Right lung (tissue), 2 donors: ENCODE measurements at regions not wholly inside any gene's neighbourhood (a gene's known extent, or its start where the extent isn't known, plus 50 kb on each side); places are given as distances from the start of the nearest gene placed in this dataset.
"Not testable (repeated sequence)": the region's sequence is repeated elsewhere in the genome, so short reads cannot be mapped to it uniquely, and the experiment has no call there.

Experiments
- DNase-seq, 2 donors: peaks; one replicate each; pipeline ENCODE4 v3.0.0-alpha.2; 2013

DNA sequence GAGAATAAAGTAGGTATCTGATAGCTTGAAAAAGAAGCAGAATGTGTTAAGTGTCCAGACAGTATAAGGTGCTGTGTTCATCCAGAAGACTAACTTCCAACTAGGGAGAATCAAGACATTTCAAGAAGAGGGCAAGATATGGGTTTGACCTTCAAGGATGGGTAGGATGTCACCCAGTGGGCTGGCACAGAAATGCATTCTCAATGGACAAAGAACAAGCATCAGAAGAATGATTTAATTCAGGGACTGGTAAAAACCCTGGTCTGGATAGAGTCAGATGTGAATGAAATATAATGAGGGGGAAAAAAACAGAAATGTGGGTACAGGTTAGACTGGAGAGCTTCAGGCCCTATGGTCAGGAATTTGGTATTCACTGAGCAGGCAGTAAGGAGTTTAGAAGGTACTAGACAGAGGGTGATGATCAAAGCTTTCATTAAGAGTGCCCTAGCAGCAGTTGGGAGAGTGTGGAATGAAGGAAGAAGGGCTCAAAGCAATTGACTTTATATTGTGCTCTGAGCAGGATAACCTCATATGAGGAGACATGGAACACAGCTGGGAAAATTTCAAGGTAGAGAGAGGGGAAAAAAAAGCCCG lies 180.7 kb upstream of the ANK3 start:
- no peak for DNase-seq

DNA sequence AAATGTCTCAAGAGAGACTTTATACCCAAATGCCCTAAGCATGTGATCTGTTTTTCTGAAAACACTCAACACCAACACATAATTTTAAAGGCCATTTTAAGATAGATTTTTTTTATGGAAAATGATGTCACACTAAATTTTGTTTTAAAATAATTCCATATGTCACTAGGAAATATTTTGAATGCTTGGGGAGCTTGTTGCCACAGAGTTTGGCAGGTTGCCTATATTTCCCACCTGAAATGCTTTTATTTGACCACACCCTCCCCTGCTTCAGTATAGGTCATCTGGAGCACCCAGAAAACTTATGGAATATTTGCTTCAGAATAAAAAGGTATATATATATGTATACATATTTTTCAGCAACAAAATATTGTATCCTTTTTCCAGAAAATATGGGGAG lies 180.0 kb upstream of the ANK3 start:
- no peak for DNase-seq

DNA sequence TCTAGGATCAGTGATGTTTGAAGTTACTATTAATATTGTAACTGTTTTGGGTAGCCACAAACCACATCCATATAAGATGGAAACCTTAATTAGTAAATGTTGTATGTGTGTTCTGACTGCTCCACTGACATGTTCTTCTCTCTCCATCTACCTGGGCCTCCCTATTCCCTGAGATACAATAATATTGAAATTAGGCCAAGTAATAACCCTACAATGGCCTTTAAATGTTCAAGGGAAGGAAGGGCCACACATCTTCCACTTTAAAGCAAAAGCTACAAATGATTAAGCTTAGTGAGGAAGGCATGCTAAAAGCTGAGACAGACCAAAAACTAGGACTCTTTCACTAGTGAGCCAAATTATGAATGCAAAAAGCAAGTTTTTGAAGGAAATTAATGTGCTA lies 176.4 kb upstream of the ANK3 start:
- no peak for DNase-seq

DNA sequence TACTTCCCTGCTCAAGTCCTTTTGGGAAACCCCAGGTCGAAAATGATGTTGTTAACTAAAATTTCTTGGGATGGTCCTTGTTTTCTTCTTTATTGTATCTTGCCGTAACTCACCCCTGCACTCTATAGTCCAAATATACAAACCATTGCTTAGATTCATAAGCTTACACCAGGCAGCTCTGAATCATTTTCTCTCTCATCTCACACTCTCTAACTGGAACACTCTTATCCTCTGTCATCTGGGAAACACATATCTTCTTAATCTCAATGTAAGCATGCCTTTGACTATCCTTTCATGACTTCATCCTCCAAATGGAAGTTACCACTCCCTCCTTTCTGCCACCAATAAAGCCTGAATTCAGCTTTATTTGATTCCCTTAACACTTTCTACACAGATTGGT lies 175.8 kb upstream of the ANK3 start:
- DNase-seq: no peak

DNA sequence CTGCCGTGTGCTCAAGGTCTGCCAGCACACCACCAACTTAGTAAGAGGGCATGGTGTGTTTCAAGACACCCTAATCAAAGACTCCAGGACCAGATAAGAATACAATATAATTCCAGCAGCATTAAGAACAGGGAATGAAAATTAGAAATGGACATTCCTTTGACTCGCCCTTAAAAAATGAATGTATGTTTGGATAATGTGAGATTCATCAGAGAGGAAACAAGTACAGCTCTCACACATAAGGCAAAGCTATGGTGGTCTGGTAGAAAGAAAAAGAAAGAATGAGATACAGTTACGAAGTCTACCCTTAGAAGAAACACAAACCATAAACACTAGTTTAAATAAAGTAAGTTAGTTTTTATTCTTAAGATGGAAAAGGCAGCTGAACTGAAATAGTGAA lies 174.8 kb upstream of the ANK3 start:
- DNase-seq: no peak

DNA sequence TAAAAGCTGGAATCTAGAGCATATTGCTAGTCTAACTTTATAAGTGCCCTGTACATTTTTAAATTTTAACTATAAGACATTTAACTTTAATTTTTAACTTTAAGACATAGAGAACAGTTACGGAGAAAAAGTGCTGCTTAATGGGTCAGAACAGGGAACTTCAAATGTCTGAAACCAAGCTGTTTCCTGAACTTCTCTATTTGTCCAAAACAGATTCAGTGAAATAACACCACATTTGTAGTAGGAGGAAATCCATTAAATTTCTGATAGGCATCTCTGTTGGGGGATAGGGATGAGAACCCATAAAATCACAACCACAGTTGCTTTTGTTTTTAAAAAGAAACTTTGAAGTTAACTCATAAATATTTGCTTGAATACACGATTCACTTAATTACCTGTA lies 170.8 kb upstream of the ANK3 start:
- no peak for DNase-seq

DNA sequence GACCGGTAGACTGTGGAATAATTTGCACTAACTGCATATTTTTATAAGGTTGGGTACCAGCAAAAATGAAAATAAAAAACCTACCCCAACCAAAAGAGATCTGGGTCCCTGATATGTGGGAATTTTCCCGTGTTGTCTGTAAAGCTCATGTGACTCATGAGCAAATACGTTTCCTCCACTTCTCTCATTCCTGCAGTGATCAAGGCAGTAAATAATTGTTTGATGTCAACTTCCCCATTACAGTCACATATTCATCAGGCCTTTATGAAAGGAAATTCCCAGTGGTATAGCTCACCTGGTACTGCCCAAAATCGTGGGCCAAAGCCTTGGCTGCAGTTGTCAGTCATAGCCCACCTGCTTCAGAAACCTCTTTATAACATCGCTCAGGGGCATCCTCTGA lies 166.0 kb upstream of the ANK3 start:
- DNase-seq: no peak

DNA sequence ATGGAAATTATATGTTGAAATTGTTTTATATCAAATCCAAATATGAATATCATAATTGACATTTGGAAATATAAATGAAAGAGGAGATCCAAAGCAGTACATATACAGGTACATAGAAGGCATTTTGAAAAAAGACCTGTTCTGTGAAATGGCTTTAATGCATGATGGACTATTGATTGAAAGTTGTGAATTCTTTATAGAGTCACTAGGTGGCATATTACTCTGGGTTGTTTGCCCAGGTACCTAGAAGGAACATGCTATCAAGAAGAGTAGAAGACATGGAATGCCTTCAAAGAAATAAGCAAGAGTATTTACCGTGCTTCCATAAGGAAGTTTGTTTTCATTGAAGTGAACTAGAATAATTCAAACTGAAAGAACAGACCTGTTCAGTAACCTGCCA lies 160.0 kb upstream of the ANK3 start:
- DNase-seq: no peak

DNA sequence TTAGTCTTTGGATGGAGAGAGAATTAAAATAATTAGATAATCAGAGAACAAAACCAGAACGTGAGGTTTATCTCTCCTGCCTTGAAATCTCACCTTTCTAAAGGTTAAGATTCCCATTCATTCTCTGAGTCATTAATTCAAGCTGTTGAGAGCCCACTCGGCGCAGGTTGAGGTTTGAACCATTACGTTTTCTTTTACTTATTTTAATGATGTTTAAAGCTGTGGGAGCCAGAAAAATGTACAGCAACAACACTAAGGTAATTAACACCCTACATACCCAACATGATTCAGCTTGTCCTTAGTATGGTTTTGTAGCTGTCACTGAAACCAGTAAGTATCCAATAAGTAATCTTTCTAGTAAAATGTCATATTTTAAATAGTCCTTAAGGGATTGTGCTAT lies 153.0 kb upstream of the ANK3 start:
- DNase-seq: no peak

DNA sequence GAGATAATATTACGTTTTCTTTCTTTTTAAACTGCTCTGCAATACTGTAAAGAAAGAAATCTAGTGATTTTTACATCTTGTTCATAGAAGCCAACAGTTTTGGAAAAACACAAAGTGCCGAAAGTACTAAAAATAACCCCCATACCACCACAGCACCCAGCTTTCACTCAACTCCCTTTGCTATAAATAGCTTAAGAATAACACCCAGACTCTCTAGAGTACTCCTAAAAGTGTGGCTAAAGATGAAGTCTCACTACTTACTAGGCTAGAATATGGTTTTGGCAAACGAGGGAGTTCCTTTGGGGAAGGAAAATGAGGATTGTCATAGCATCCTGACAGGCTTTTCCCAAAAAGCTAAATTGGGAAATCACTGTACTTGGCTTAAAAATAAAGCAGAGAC lies 151.8 kb upstream of the ANK3 start:
- no peak for DNase-seq

DNA sequence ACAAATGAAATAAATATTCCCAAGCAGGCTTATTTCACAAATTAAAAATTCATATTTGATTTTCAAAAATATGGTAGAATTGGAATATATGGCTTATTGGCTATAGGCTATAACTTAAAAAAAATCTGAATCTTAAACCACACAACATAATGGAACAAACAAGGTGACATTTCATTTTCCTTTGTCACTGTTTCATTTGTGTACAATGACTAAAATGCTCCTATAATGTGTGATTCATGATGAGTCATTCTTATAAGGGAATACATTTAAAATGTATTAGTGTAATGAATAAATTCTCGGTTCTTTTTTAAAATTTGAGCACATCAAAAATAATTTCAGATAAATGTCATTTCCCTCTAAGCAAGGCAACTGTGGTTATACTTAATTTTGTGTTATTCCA lies 148.0 kb upstream of the ANK3 start:
- no peak for DNase-seq

DNA sequence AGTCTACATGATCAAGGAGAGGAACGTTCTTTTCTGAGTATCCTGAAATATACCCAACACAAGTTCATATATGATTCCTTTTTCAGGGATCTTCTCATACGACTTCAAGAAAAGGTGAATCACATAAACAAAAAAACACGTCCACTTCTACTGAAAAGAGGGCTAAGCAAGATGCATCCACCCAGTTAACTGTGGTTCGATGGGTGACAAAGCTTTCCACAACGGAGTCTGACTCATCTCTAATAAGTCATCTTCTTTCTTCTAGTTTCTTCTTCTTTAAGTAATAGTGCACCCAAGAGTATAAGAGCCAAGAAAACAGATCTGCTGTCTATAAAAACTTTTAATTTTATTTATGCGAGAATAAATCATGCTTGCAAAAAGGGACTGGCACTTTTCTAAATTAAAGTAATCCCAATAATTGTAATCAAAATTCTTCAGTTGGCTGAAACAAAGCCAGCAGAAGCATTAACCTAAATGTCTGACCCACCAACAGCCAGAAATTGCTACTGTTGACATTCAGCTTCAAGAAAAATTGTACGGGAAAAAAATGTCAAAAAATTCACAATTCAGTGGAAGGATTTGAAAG lies 146.9 kb upstream of the ANK3 start:
- no peak for DNase-seq

DNA sequence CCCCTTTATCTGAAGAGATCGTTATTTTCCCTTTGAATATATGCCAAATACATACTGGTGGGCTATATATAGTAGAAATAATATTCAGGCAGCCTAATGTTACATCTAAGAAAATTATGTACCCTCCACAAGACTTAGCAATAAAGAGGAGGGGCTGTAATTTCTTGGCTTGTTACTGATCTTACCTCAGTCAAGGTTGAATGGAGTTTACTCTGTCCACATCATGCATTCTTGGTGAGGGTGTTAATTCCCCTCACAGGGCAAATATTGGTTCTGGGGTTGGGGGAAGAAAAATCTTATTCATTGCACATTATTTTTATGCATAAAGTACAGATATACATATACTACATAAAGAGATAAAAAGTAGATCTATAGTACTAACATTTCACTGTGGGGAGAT lies 145.8 kb upstream of the ANK3 start:
- no peak for DNase-seq

DNA sequence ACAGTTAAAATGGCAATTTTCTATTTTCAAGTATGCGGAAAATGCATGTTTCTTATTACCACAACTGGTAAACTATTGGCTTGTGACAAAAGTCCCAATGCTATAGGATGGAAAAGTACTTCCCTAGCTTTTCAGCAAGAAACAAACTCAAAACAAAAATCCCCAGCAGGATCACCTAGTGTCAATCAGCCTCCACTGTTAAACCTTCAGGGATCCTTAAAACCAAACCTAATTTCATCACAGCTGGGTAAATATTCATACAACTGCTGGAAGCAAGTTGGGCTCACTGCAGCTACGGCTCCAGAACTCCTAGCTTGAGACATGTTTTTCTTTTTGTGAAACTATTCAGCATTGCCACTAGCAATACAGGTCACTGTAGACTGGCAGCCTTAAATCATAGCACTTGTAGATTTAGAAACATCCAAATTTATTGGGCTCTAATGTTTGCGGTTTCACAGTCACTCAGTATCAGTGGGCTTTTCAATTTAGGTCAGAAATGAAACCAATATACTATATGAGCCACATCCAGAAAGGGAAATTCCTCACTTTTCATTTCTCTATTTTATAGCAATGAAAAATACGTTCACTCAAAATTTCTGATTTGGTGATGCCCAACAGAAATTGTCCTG lies 145.2 kb upstream of the ANK3 start:
- DNase-seq: no peak

DNA sequence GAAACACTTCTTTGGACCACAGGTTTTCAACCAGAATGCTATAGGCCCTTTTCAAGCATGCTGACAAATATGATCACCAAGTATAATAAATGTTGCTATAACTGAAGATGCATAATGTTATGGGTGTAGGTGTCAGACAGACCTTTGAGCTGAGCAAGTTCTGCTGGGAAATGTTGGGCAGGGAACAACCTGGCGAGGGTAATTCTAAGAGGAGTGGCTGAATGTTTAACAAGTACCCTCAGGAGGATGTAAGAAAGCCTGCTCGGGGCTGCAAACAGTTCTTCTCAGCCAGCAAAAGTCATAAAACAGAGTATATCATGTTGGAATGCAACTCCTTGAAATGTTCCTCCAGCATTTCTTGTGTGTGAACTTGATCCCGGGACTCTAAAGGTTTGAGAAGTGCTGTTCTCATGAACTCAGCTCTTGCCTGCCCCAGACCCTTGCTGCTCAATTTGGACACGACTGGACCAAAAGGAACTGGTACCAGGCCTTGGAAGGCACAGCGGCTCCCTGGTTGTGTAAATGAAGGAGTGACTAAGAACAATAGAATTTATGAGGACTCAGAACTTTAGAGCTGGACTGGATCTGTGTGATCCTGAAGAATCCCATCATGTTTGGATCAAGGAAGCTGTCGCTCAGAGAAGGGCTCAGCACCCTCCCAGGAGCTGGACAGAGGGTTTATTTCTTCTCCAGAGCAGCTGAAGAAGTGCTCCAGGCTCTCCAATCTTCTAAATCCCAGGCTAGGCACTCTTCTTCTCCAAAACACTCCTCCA lies 143.2 kb upstream of the ANK3 start:
- no peak for DNase-seq

DNA sequence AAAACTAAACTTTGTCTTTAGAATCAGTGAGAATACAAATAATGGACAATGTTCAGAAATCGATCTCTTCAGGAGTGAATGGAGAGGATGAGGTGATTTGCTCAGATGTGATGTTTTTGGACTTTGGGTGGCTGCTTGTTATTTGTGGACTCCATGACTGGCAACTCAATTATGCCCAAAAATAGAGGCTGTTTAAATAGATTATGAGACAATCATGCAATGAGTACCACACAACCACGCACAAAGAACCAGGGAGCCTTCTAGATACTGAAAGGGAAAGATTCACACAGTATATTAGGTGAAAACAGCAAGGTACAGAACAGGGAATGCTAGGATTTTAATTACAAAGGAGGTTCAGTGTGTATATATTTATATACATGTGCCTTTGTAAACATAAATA lies 141.3 kb upstream of the ANK3 start:
- no peak for DNase-seq

DNA sequence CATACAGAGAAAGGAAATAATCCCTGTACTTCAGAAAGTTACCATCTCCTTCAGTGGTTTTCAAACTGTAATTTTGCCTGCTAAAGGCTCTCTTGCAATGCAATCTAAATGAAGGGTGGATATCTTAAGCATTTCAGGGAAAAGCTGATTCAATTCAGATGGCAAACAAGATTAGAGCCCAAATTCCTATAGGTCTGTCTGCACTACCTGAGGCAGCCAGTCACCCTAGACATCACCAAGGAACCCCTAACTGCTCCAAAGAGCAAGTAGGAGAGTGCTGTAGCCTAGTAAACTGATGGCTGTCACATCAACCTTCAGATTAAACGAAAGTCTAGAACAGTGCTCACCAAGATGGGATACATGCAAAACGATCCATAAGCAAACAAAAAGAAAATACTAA lies 138.0 kb upstream of the ANK3 start:
- DNase-seq: no peak

DNA sequence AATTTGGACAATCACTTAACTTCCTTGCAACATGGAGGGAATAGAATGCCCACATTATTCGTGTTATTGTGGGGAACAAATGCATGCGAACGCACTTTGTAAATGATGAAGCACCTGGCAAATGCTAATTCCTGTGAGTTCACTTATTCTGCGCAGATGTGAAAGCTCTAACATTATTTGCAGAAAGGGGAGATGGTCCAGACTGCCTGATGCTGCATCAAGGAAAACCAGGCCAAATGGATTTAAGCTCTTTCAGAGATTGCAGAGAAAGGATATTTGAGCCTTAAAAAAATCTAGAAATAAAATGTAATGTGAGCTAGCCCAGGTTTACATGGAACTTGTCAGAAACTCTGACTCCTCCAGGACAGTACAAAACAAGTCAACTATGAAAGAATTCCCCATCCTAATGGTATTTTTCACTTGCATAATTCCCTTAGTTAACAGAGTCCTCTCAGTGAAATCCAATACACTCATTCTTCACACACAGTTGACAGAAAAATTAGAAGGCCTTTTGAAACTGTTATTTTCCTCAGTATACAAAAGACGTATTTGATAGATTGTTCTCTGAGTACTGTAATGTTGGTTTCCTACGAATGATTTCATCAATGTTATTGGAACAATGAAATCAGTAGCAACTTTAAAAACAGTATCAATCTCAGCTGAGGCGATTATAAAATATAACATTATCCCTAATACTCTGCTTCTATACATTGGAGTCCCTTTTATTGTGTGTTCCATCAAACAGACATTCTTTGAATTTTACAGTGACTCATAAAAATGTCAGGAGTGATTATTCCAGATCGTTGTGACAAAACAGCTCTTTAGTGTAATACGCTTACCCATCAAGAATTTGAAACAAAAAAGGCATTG lies 136.3 kb upstream of the ANK3 start:
- DNase-seq: no peak

DNA sequence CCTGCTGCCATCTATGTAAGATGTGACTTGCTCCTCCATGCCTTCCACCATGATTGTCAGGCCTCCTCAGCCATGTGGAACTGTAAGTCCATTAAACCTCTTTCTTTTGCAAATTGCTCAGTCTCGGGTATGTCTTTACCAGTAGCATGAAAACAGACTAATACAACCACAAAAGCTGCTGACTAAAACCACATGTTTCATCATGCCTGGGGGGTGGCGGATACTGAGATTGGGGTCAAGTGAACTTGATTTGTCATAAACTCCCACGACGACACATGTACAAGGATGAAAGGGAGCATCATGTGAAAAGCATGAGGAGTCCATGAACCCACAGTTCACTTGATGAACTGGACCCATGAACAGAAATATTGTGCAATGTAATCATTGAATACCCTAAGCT lies 134.9 kb upstream of the ANK3 start:
- no peak for DNase-seq

DNA sequence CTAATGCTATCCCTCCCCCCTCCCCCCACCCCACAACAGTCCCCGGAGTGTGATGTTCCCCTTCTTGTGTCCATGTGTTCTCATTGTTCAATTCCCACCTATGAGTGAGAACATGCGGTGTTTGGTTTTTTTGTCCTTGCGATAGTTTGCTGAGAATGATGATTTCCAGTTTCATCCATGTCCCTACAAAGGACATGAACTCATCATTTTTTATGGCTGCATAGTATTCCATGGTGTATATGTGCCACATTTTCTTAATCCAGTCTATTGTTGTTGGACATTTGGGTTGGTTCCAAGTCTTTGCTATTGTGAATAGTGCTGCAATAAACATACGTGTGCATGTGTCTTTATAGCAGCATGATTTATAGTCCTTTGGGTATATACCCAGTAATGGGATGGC lies 133.7 kb upstream of the ANK3 start:
- not testable (repeated sequence) for DNase-seq

DNA sequence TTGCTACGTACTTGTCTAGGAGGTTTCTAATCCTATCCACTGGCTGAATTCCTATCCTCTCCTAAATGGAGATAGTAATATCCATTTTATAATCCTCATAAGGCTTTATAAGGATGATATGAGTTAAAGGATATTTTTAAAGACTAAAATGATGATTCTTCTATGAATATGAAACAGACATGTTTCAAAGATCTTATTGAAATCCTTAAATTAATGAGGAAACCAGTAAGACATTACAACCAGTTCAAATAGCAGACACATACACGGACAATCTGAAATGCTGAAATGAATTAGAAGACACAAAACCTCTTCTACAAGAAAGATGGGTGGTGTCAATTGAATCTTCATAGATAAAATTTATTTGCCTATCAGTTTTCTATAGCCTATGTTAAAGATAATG lies 132.9 kb upstream of the ANK3 start:
- no peak for DNase-seq

DNA sequence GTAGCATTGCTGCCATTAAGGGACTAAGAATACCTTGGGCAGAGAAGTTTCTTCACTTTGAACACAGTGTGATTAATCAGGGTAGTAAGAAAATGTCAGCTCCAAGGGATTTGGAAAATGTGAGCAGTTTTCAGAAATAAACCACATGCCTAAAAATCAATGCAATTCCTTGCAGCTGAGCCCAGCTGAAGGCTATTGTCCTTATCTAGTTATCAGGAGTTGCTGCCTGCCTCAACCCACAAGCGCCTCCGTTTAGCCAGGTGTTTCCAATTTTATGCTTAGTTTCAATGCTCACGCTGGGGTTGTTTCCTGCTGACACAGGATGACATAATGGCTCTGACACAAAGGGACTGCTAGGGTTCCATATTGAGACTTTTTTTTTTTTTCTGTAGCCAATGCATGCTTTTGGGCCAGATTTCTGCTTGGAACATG lies 132.3 kb upstream of the ANK3 start:
- no peak for DNase-seq
